Karpas-422 (cell line): ENCODE measurements at regions not wholly inside any gene's neighbourhood (a gene's known extent, or its start where the extent isn't known, plus 50 kb on each side); places are given as distances from the start of the nearest gene placed in this dataset.

Experiments used
- DNase-seq: peaks from one replicate; pipeline ENCODE4 v3.0.0-alpha.2; 2015
- H2AFZ ChIP-seq: fragments of 200-600 bp; sonication (generic); 2 replicates; pipeline ENCODE4 v1.6.1; 2014; ENCODE audit warnings: antibody characterized with exemption, low read length, mixed read lengths
- H3K27ac ChIP-seq: fragments of 200-600 bp; sonication (generic); 2 replicates; pipeline ENCODE4 v1.5.1; 2014; ENCODE audit warnings: mild to moderate bottlenecking, low read length, moderate library complexity
- H3K27me3 ChIP-seq: fragments of 200-600 bp; sonication (generic); 2 replicates; pipeline ENCODE4 v1.6.1; 2014; ENCODE audit warnings: low read length, mixed read lengths
- H3K36me3 ChIP-seq: fragments of 200-600 bp; sonication (generic); 2 replicates; pipeline ENCODE4 v1.6.1; 2014; ENCODE audit warnings: low read length, mixed read lengths; ENCODE audit not compliant: insufficient read depth
- H3K4me1 ChIP-seq: fragments of 200-600 bp; sonication (generic); 2 replicates; pipeline ENCODE4 v1.6.1; 2014; ENCODE audit warnings: mild to moderate bottlenecking, low read length, mixed read lengths
- H3K4me2 ChIP-seq: fragments of 200-600 bp; sonication (generic); 2 replicates; pipeline ENCODE4 v1.6.1; 2014; ENCODE audit warnings: low read length, low read depth, mild to moderate bottlenecking; ENCODE audit not compliant: poor library complexity, severe bottlenecking
- H3K4me3 ChIP-seq: fragments of 200-600 bp; sonication (generic); 2 replicates; pipeline ENCODE4 v1.5.1; 2014; ENCODE audit warnings: mild to moderate bottlenecking, antibody characterized with exemption, low read length, mixed read lengths
- H3K79me2 ChIP-seq: fragments of 200-600 bp; sonication (generic); 2 replicates; pipeline ENCODE4 v1.6.1; 2014; ENCODE audit warnings: mild to moderate bottlenecking, low read length, mixed read lengths
- H3K9ac ChIP-seq: fragments of 200-600 bp; sonication (generic); 2 replicates; pipeline ENCODE4 v1.6.0; 2014; ENCODE audit warnings: low read length
- H3K9me2 ChIP-seq: fragments of 200-600 bp; sonication (generic), shearing (Covaris generic); replicated peaks from 2 replicates; pipeline ENCODE4 v1.6.0; 2014; ENCODE audit warnings: mild to moderate bottlenecking, low read length, moderate library complexity; ENCODE audit not compliant: insufficient read depth
- H3K9me3 ChIP-seq: fragments of 300-700, 200-600 bp; sonication (generic); 2 replicates; pipeline ENCODE4 v1.6.1; 2014; ENCODE audit warnings: low read length, mixed read lengths
- H4K20me1 ChIP-seq: fragments of 200-600 bp; sonication (generic); 2 replicates; pipeline ENCODE4 v1.6.1; 2014; ENCODE audit warnings: mild to moderate bottlenecking, antibody characterized with exemption, low read length, low read depth; ENCODE audit not compliant: insufficient read depth

DNA sequence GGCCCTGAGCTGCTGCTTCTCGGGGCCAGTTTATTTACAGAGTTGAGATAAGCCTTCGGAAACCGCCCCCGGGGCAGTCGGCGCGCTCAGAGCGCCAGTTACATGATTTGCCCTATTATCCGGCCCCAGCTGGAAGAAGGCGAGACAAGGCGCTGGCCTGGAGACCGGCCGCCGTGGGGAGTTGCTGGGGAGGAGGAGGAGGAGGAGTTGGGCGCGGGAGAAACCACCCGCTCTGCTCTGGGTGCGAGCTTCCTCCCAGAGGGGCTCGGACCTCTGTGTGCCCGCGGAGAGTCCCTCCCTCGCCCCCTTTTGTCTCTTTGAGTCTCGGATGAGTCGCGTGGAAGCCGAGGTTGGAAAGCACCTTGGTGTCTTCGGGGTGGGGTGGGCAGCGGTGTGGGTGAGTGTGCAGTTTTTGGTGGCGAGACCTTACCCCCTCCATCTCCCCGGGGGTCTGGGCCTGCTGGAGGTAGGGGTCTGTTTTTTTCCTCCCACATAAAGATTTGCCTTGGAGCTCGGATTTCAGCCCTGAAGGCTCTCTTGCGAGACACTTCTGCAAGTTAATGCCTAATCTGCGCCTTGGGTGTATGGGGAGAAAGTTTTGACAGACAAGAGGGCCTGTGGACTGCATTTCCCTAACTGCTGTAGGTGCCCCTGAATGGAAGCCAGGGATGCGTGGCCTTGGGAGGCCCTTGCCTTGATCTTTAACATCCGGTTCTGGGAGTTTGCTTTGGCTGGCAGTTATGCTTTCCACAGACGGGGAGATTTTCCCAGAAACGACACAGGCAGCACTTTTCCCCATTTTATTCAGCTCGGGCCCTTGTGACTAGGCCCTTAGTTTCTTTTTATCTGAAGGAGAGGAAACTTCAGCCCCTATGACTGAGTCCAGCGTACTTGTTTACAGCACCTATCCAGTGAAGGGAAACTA is 80.0 kb downstream of the NDUFS5 start:
- 0 out of 2 replicates have a peak, but pooled peaks cover 4% of the 10 kb centered on the region for H3K27me3 ChIP-seq
- no peak overlapping the region for H3K4me2 ChIP-seq
- no peak overlapping the region for H2AFZ ChIP-seq
- H3K36me3 ChIP-seq = no peaks in the 10 kb centered on the region
- no peak overlapping the region for H3K4me3 ChIP-seq
- H3K9ac ChIP-seq = no peak overlapping the region
- no peaks in the 10 kb centered on the region for H3K9me3 ChIP-seq
- H3K79me2 ChIP-seq = no peaks in the 10 kb centered on the region
- H4K20me1 ChIP-seq = peaks cover 11% of the 10 kb centered on the region; the same call in 1 of the 2 replicates
- no peak overlapping the region for H3K27ac ChIP-seq
- no peaks in the 10 kb centered on the region for H3K9me2 ChIP-seq
- H3K4me1 ChIP-seq = peaks cover 20% of the 10 kb centered on the region
- DNase-seq = no peak

DNA sequence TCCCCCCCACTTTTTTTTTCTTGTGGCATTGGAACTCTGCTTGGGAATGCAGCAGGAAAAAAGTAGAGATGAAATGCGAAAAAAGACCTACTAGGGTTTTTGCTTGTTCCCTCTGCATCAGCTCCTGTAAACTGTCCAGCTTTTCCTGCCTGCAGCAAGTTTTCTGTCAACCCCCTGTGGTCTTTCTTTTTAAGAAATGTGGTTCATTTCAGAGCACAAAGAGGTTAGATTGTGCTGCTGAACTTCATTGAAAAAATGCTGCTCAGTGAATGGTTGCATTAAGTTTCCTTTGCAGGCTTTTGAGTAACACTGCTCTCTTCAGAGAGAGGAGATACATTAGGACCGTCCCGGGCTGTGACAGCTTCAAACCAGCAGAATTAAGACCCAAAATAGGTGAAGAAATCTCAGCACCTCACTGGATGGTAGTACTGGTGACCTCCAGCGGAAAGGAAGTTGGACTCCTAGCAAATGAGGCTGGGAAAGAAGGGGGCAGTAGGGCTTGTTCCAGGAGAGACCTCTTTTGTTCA is 80.7 kb downstream of the NDUFS5 start:
- Histone ChIP-seq H3K36me3 (no peaks in the 10 kb centered on the region), H4K20me1 (peaks cover 11% of the 10 kb centered on the region; the same call in 1 of the 2 replicates), H3K9ac (no peak overlapping the region), H3K9me3 (no peaks in the 10 kb centered on the region), H3K27ac (no peak overlapping the region), H3K4me3 (no peak overlapping the region), H3K79me2 (no peaks in the 10 kb centered on the region), H3K4me2 (no peak overlapping the region), H3K27me3 (0 out of 2 replicates have a peak, but pooled peaks cover 4% of the 10 kb centered on the region), H3K4me1 (peaks cover 20% of the 10 kb centered on the region), H3K9me2 (no peaks in the 10 kb centered on the region), H2AFZ (no peak overlapping the region)
- DNase-seq = peak; percentile 27

DNA sequence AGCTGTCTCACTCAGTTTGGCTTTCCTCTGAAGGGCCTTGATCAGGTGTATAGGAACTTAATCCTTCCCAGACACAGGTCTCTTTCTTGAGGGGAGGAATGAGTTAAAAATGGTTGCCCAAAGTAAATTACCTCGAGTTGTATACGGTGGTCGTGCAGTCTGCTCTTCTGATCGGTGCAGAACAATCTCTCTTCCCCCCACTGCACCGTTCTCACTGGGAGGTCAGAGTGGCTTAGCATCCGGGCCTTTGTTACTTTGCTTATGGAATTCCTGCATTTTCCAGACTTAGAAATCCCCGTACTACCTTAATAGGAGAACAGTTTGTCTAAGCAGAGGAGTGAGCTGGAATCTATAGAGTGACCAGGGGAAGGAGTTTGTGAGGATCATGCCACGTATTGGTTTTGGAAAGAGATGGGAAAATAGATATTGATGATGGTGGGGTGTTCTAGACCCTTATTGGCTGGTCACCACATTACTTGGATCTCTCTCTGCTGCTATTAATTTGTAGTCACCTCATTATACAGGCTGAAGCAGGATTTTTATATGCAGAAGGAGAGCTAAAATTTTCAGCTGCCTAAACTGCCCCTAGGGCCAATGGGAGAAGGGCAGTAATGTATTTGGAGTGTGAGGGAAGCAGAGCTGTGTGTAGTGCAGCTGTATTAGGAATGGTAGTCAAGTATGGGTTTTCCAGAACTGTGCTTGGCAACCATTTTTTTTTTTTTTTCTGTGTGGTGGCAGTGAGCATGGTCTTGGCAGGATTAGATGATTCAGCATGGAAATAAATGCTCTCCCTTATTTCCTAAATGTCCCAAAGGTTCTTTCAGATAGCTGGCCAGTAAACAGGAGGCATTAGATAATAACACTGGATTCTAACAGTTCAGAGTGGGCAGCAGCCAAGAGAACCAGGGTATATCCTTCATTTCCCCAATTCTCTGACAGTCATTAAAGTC is 81.5 kb downstream of the NDUFS5 start:
- Histone ChIP-seq H3K4me1 (peaks cover 14% of the 10 kb centered on the region), H3K36me3 (no peaks in the 10 kb centered on the region), H3K79me2 (no peaks in the 10 kb centered on the region), H2AFZ (no peak overlapping the region), H3K4me3 (no peak overlapping the region), H3K4me2 (no peak overlapping the region), H3K9me3 (no peaks in the 10 kb centered on the region), H3K27ac (no peak overlapping the region), H4K20me1 (peaks cover 11% of the 10 kb centered on the region; the same call in 1 of the 2 replicates), H3K9me2 (no peaks in the 10 kb centered on the region), H3K9ac (no peak overlapping the region), H3K27me3 (0 out of 2 replicates have a peak, but pooled peaks cover 4% of the 10 kb centered on the region)
- peak; percentile 27 for DNase-seq

DNA sequence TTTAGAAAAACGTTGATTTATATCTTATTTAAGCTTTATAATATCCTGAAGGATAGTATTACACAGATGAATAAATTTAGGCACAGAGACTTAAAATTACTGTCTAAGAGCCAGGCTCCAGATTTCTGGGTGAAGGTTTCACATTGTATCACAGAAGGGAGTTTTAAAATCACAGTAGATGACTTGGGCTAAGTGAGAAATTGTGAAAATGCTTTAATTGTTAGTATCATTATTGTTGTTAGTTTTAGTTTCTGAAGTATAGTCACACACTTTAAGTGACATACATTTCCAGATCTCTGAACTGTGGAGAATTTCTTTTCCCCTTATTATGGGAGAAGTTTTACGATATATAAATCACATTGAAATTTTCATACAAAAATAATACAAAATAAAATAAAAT is 83.5 kb downstream of the NDUFS5 start:
- Histone ChIP-seq H3K79me2 (no peaks in the 10 kb centered on the region), H3K9me3 (no peaks in the 10 kb centered on the region), H3K4me2 (no peak overlapping the region)

DNA sequence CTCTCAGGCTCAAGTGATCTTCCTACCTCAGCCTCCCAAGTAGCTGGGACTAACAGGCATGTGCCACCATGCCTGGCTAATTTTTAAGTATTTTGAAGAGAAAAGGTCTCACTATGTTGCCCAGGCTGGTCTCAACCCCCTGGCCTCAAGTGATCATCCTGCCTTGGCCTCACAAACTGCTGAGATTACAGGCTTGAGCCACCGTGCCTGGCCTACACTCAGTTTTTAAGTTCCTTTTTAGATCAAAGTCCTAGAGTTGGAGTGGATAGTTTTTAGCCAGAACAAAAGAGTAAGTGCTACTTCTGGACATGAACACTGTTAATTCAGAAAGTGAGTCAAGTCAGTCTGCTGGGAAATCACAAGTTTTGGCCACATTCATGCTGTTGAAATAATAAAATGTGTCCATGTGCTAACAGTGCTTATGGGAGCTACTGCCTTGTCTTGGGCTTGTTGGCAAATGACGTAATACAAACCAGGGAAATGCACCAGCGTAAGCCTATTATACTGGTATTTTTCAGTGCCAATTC is 84.2 kb downstream of the NDUFS5 start:
- Histone ChIP-seq H4K20me1 (no peaks in the 10 kb centered on the region), H3K9ac (no peak overlapping the region), H3K36me3 (no peaks in the 10 kb centered on the region), H2AFZ (no peak overlapping the region), H3K9me2 (no peaks in the 10 kb centered on the region), H3K27me3 (no peaks in the 10 kb centered on the region), H3K4me3 (no peak overlapping the region), H3K27ac (no peak overlapping the region), H3K4me2 (no peak overlapping the region), H3K4me1 (no peaks in the 10 kb centered on the region), H3K79me2 (no peaks in the 10 kb centered on the region), H3K9me3 (no peaks in the 10 kb centered on the region)
- DNase-seq = peak; percentile 21

More for the DNA sequence above, 83.5 kb downstream of the NDUFS5 start:
- H3K9me2 ChIP-seq = no peaks in the 10 kb centered on the region
- no peak overlapping the region for H3K9ac ChIP-seq
- H2AFZ ChIP-seq = no peak overlapping the region
- no peaks in the 10 kb centered on the region for H3K36me3 ChIP-seq
- H3K27ac ChIP-seq = no peak overlapping the region
- H3K4me3 ChIP-seq = no peak overlapping the region
- H3K4me1 ChIP-seq = no peaks in the 10 kb centered on the region
- DNase-seq = peak; percentile 16
- no peaks in the 10 kb centered on the region for H4K20me1 ChIP-seq
- no peaks in the 10 kb centered on the region for H3K27me3 ChIP-seq

DNA sequence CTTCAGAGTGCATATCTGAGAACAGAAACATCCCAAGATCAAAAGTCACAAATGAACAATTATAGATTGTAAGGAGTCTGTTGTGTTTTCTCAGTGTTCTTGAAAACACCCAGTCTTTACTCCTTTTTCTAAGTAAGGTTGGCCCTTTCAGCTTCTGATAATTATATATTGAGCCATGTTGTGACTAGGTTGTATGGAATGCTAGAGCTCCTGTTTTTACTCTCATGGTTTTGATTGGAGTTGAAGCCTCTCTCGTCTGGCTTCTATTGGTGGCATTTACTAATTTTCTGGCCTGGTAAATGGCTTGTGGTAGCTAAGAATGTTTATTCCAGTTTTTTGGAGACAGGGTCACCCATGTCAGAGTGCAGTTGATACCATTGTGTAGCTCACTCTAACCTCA is 84.7 kb downstream of the NDUFS5 start:
- Histone ChIP-seq H3K4me1 (no peaks in the 10 kb centered on the region), H3K27ac (no peak overlapping the region), H3K36me3 (no peaks in the 10 kb centered on the region), H2AFZ (no peak overlapping the region), H3K9me2 (no peaks in the 10 kb centered on the region), H3K79me2 (no peaks in the 10 kb centered on the region), H3K9ac (no peak overlapping the region), H3K4me2 (no peak overlapping the region), H3K27me3 (no peaks in the 10 kb centered on the region), H3K4me3 (no peak overlapping the region), H3K9me3 (no peaks in the 10 kb centered on the region), H4K20me1 (no peaks in the 10 kb centered on the region)
- no peak for DNase-seq

DNA sequence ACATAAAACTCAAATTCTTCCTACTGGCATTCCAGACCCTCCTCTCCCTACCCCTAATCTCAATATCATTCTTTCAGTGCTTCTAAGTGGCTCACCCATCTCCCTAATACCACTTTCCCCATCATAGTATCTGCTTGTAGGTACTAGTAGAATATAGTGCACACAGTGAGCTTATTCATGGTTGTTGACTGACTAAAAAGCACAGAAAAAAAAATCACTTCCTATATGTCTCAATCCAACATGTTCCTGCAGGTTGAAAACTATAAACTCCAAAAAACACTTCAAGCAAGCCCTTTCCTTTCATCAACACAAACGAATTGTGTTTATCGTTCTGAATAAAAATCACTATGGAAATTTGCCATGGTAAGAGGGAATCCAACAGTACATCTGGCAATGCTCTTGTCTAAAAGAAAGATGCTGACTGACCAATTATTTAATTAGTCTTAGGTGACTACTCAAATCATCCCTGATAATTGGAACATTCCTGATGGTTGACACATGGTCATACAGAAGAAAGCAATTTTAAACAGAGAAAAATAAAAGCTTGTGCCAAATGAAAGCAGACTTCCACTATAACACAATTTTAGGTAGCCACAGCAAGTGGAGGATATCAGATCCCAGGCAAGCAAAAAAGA is 87.1 kb downstream of the NDUFS5 start:
- H3K4me2 ChIP-seq = no peak overlapping the region
- no peak overlapping the region for H3K4me3 ChIP-seq
- peak; percentile 14 for DNase-seq
- H3K27me3 ChIP-seq = no peaks in the 10 kb centered on the region
- no peak overlapping the region for H3K27ac ChIP-seq
- no peaks in the 10 kb centered on the region for H3K9me2 ChIP-seq
- no peaks in the 10 kb centered on the region for H4K20me1 ChIP-seq
- no peak overlapping the region for H3K9ac ChIP-seq
- H3K4me1 ChIP-seq = no peaks in the 10 kb centered on the region
- no peak overlapping the region for H2AFZ ChIP-seq
- H3K79me2 ChIP-seq = no peaks in the 10 kb centered on the region
- no peaks in the 10 kb centered on the region for H3K36me3 ChIP-seq
- no peaks in the 10 kb centered on the region for H3K9me3 ChIP-seq
